PC-3 (cell line): ENCODE measurements at regions not wholly inside any gene's neighbourhood (a gene's known extent, or its start where the extent isn't known, plus 50 kb on each side); places are given as distances from the start of the nearest gene placed in this dataset.

Experiments
- CTCF ChIP-seq: fragments of 300-600 bp; sonication (generic); conservative IDR thresholded peaks from 2 replicates; pipeline ENCODE4 v1.5.1; 2017; ENCODE audit warnings: antibody characterized with exemption, low read depth, mild to moderate bottlenecking, low read length
- EZH2 ChIP-seq: fragments of 300-600 bp; sonication (generic); IDR thresholded peaks from one replicate; pipeline ENCODE4 v1.6.1; 2017; ENCODE audit warnings: antibody characterized with exemption, mild to moderate bottlenecking, low read length; ENCODE audit not compliant: unreplicated experiment
- EZH2phosphoT487 ChIP-seq: fragments of 300-600 bp; sonication (generic); IDR thresholded peaks from 2 replicates; pipeline ENCODE4 v1.6.1; 2018; ENCODE audit warnings: mild to moderate bottlenecking, antibody characterized with exemption, low read length, borderline replicate concordance

GRCh38 chr2:16400127-16400623, 265.5 kb downstream of the CYRIA start:
- TF ChIP-seq CTCF, result no peak
- TF ChIP-seq EZH2, result no peak
- TF ChIP-seq EZH2phosphoT487, result no peak
